ENCODE measurements at regions not wholly inside any gene's neighbourhood (a gene's known extent, or its start where the extent isn't known, plus 50 kb on each side); places are given as distances from the start of the nearest gene placed in this dataset.

- Histone ChIP-seq H3K4me3 (ENCODE audit: insufficient read depth, low read depth, low read length) (no peak overlapping the region), H2AK9ac (replicated peaks; ENCODE audit: low read depth, low read length, poor library complexity) (no peak overlapping the region), H3K4me2 (ENCODE audit: low read depth, low read length) (no peak overlapping the region), H3K18ac (ENCODE audit: low read depth, low read length) (no peak overlapping the region), H2BK15ac (ENCODE audit: low read depth, low read length) (no peak overlapping the region), H3K4ac (ENCODE audit: low read depth, low read length) (no peak overlapping the region), H3K36me3 (ENCODE audit: control insufficient read depth, insufficient read depth, low read length) (no peaks in the 10 kb centered on the region), H4K20me1 (ENCODE audit: insufficient read depth, low read length) (no peaks in the 10 kb centered on the region), H3K27me3 (ENCODE audit: control insufficient read depth, insufficient read depth, low read length) (no peaks in the 10 kb centered on the region), H3K4me1 (ENCODE audit: control insufficient read depth, insufficient read depth, low read length) (no peaks in the 10 kb centered on the region), H4K91ac (ENCODE audit: insufficient read depth, low read depth, low read length) (no peak overlapping the region), H3K56ac (ENCODE audit: extremely low read depth, insufficient read depth, low read length) (no peak overlapping the region), H4K5ac (ENCODE audit: low read depth, low read length) (no peak overlapping the region), H2BK20ac (ENCODE audit: low read depth, low read length) (no peak overlapping the region), H3K9me3 (ENCODE audit: control insufficient read depth, insufficient read depth, low read length) (no peaks in the 10 kb centered on the region), H3K79me1 (ENCODE audit: low read depth in 1 of 2, low read length in 2 of 2) (no peaks in the 10 kb centered on the region), H3K23ac (ENCODE audit: low read depth, low read length) (no peak overlapping the region), H3K27ac (ENCODE audit: insufficient read depth, low read length) (no peak overlapping the region), H4K8ac (ENCODE audit: low read depth in 2 of 2, low read length in 2 of 2) (no peak overlapping the region), H3K9ac (ENCODE audit: low read depth, low read length) (no peak overlapping the region), H2AK5ac (ENCODE audit: low read depth, low read length) (no peak overlapping the region), H3K14ac (replicated peaks; ENCODE audit: low read depth, low read length) (no peak overlapping the region), H2AFZ (replicated peaks; ENCODE audit: low read length, poor library complexity) (no peak overlapping the region), H2BK5ac (ENCODE audit: low read depth, low read length, poor library complexity, severe bottlenecking) (no peak overlapping the region), H3K9me1 (ENCODE audit: insufficient read depth, low read length) (no peaks in the 10 kb centered on the region), H2BK120ac (ENCODE audit: low read depth, low read length) (no peak overlapping the region)
- no peak for ATAC-seq (ENCODE audit: low read depth)
- in situ Hi-C loops (cut with MboI; ENCODE audit: low sequenced_read_pairs) (loop anchor here (10.0 kb wide), 1 partner anchor 571 kb away; no protein-coding TSS in a partner anchor), dilution Hi-C loops (cut with HindIII; ENCODE audit: low sequenced_read_pairs, unreplicated experiment) (no loop called here), intact Hi-C loops (cut with micrococcal nuclease) (no loop called here)
- ChIA-PET POLR2A (ENCODE audit: unreplicated experiment) (no interaction called here), CTCF (interaction anchor here (0.6 kb wide), 1 partner anchor 573 kb away, joined by 3 read pairs; no protein-coding TSS in a partner anchor)
- DNase-seq: no peak
- 80% methylated on average over 1 of the region's 8 CpGs; no CpG with 5 or more reads in 1 of the 2 experiments for WGBS, 2 experiments (ENCODE audit: extremely low coverage in 2 of 2, insufficient read length in 1 of 2)
- no TSS peak for BruUV-seq (replicated peaks)
- TF ChIP-seq RFX5 (IDR thresholded peaks at IDR 0.05; ENCODE audit: low read depth, low read length) (no peak), CTCF (conservative IDR thresholded peaks at IDR 0.05; ENCODE audit: low read depth, low read length) (no peak), FOS (IDR thresholded peaks at IDR 0.05; ENCODE audit: low read depth, low read length) (no peak), SMC3 (IDR thresholded peaks at IDR 0.05; ENCODE audit: low read depth, low read length) (no peak), MXI1 (IDR thresholded peaks at IDR 0.05; ENCODE audit: borderline replicate concordance, low read depth, low read length) (no peak), MAZ (IDR thresholded peaks at IDR 0.05; ENCODE audit: borderline replicate concordance, low read depth, low read length) (no peak), MAFK (IDR thresholded peaks at IDR 0.05; ENCODE audit: low read depth, low read length) (no peak), CEBPB (IDR thresholded peaks at IDR 0.05; ENCODE audit: low read depth, low read length) (no peak), NFE2L2 (IDR thresholded peaks at IDR 0.05; ENCODE audit: low read depth, low read length) (no peak), RAD21 (IDR thresholded peaks at IDR 0.05; ENCODE audit: low read length) (no peak), CHD1 (IDR thresholded peaks at IDR 0.05; ENCODE audit: low read depth, low read length) (no peak), ELK1 (IDR thresholded peaks at IDR 0.05; ENCODE audit: borderline replicate concordance, low read depth, low read length) (no peak), RCOR1 (IDR thresholded peaks at IDR 0.05; ENCODE audit: insufficient replicate concordance, low read length) (no peak), BHLHE40 (IDR thresholded peaks at IDR 0.05; ENCODE audit: low read depth, low read length) (no peak), USF2 (IDR thresholded peaks at IDR 0.05; ENCODE audit: low read depth, low read length) (no peak), POLR2A (IDR thresholded peaks at IDR 0.05; ENCODE audit: low read depth, low read length) (no peak)
Observed at GRCh38 chr12:83823386-83824045, 1089.1 kb downstream of the SLC6A15 start.

Measured in IMR-90 (cell line).